GM10266 (cell line): ENCODE measurements at regions not wholly inside any gene's neighbourhood (a gene's known extent, or its start where the extent isn't known, plus 50 kb on each side); places are given as distances from the start of the nearest gene placed in this dataset.

Experiments used
- DNase-seq: peaks from one replicate; pipeline ENCODE4 v3.0.0; 2012; ENCODE audit errors: extremely low spot score
- TF ChIP-seq, protein P1 (sequence below): IDR thresholded peaks from 2 replicates; pipeline ENCODE4 v1.5.1; 2012; ENCODE audit warnings: mild to moderate bottlenecking, low read depth; ENCODE audit not compliant: control insufficient read depth, insufficient read depth; ENCODE audit errors: missing control alignments

GRCh38 chr16:5722116-5722619 is 624.6 kb upstream of the EEF2KMT start:
- TF ChIP-seq, protein P1, sequence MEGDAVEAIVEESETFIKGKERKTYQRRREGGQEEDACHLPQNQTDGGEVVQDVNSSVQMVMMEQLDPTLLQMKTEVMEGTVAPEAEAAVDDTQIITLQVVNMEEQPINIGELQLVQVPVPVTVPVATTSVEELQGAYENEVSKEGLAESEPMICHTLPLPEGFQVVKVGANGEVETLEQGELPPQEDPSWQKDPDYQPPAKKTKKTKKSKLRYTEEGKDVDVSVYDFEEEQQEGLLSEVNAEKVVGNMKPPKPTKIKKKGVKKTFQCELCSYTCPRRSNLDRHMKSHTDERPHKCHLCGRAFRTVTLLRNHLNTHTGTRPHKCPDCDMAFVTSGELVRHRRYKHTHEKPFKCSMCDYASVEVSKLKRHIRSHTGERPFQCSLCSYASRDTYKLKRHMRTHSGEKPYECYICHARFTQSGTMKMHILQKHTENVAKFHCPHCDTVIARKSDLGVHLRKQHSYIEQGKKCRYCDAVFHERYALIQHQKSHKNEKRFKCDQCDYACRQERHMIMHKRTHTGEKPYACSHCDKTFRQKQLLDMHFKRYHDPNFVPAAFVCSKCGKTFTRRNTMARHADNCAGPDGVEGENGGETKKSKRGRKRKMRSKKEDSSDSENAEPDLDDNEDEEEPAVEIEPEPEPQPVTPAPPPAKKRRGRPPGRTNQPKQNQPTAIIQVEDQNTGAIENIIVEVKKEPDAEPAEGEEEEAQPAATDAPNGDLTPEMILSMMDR = no peak
- no peak for DNase-seq

DNA sequence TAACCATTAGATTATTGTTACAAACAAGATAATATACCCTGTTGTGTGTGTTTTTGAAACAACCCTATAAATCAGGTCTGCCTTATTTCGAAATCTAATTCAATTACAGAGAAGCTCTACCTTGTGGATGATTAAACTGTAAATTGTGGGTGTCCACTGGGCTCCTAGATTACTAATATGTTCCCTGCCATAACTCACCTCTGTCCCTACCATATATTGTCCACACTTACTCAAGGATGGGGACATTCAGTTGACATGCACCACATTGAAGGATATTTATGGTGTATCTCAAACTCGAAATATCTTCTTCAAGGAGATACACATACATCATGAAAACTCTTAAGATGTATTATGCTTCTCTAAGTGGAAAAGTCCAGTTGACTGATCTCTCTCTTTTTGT is 617.6 kb upstream of the EEF2KMT start:
- DNase-seq = no peak

GRCh38 chr16:5709889-5710288 is 612.3 kb upstream of the EEF2KMT start:
- TF ChIP-seq, protein P1 = no peak
- no peak for DNase-seq

More for the DNA sequence above, 617.6 kb upstream of the EEF2KMT start:
- TF ChIP-seq, protein P1 = no peak

- TF ChIP-seq, protein P1 = no peak
- DNase-seq = no peak
Observed at GRCh38 chr16:5706211-5706610, 608.6 kb upstream of the EEF2KMT start.

DNA sequence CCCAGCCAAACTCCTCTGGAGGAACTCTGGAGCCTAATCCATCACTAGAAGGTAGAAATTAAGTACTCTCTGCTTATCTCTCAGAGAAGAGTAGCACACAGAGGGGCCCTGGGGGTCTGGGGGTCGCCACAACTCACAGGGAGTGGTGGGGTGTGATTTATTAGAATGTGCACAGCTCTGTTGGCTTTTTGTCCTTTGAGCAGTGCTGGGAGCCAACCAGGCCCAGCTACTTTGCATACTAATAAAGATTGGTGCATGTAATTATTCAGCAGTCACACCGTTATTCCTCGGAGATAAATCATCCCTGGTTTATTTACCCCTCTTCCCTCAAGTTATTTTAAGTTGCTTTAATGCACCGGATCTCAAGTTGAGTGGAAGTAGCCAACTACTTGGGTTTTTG is 606.7 kb upstream of the EEF2KMT start:
- TF ChIP-seq, protein P1 = no peak
- DNase-seq = no peak

DNA sequence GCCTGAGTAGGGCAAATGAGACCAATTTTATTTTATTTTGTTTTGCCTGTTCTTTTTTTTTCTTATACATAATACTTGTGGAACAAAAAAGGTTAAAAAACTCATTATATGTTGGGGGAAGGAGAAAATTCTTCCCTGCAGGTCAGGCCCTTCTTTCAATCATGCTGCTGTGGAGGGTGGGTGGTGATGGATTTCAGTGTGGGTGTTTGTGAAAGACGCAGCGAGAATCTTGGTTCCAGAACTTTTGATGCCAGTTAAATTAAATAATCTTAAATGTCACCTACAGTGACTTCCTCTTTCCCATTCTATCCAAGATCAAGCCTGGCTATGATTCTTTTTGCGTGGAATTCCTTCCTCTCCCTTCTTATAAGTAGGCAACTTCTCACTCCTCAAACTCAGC is 595.8 kb upstream of the EEF2KMT start:
- no peak for DNase-seq
- TF ChIP-seq, protein P1 = no peak

GRCh38 chr16:5681966-5682365 is 584.4 kb upstream of the EEF2KMT start:
- TF ChIP-seq, protein P1 = no peak
- DNase-seq = no peak
